ENCODE measurements at regions not wholly inside any gene's neighbourhood (a gene's known extent, or its start where the extent isn't known, plus 50 kb on each side); places are given as distances from the start of the nearest gene placed in this dataset.

DNA sequence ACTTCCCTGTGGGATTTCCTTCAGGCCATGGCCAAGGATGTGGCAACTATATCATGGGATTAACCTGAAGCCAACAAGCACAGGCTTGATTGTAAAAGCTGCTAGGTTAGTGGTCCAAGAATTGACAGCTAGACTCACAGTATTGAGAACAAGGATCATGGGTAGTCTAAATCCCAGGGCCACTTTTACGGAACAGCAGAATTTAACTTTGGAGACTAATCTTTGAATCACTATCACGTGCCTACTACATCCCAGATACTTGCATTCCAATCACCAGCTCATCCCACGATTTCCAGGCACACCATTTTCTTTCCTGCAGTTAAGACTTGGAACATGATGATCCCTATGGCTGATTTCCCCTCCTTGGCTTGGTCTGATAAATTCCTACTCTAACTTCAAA, 65.6 kb upstream of the ADO start:
- Mint-ChIP-seq H3K27me3 (ENCODE audit: low read depth, poor library complexity) (no peaks in the 10 kb centered on the region), H3K36me3 (ENCODE audit: low read depth) (no peaks in the 10 kb centered on the region), H3K27ac (no peak overlapping the region), H3K9me3 (no peaks in the 10 kb centered on the region), H3K4me3 (no peak overlapping the region), H3K4me1 (no peaks in the 10 kb centered on the region)
- no peak for DNase-seq
- TF ChIP-seq, protein P1, sequence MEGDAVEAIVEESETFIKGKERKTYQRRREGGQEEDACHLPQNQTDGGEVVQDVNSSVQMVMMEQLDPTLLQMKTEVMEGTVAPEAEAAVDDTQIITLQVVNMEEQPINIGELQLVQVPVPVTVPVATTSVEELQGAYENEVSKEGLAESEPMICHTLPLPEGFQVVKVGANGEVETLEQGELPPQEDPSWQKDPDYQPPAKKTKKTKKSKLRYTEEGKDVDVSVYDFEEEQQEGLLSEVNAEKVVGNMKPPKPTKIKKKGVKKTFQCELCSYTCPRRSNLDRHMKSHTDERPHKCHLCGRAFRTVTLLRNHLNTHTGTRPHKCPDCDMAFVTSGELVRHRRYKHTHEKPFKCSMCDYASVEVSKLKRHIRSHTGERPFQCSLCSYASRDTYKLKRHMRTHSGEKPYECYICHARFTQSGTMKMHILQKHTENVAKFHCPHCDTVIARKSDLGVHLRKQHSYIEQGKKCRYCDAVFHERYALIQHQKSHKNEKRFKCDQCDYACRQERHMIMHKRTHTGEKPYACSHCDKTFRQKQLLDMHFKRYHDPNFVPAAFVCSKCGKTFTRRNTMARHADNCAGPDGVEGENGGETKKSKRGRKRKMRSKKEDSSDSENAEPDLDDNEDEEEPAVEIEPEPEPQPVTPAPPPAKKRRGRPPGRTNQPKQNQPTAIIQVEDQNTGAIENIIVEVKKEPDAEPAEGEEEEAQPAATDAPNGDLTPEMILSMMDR (IDR thresholded peaks at IDR 0.05) = no peak

DNA sequence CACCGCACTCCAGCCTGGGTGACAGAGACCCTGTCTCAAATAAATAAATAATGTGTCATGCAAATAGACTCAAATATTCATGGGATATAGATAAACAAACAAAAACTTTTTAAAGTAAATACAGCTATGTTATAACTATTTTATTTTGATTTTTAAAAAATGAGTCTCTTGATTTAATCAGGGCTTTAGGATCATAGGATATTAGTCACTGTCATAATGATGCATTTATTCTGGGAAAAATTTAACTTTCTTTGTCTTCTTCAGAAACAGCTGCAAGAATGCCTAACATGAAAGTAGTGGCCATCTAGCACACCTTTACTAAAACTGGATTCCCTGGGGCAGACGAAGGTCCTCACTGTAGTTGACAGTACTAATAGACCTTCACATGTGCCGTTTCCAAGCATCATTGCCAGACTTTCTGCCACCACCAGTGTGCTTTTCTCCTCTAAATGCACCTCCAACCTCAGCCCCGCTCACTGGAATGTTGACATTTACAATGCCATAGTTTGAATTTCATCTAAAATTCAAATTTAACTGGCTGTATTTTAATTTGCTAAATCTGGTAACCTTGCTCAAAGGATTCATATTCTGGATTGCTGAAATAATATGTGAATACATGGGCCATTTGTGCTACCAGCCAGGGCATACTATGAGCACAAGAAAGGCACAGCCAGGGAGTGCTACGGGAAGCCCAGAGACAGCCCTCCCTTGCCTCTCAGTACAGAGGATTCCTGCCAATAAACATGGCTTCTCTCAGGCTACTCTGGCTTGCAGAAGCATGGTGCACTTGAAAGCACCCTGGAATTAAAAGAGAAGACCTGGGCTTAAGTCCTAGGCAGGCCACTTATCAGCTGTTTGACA, 63.4 kb upstream of the ADO start:
- H3K27me3 Mint-ChIP-seq (ENCODE audit: low read depth, poor library complexity) = no peaks in the 10 kb centered on the region
- no peaks in the 10 kb centered on the region for H3K4me1 Mint-ChIP-seq
- H3K4me3 Mint-ChIP-seq = no peak overlapping the region
- no peaks in the 10 kb centered on the region for H3K9me3 Mint-ChIP-seq
- TF ChIP-seq, protein P1 (IDR thresholded peaks at IDR 0.05) = no peak
- H3K27ac Mint-ChIP-seq = no peak overlapping the region
- H3K36me3 Mint-ChIP-seq (ENCODE audit: low read depth) = no peaks in the 10 kb centered on the region
- no peak for DNase-seq

DNA sequence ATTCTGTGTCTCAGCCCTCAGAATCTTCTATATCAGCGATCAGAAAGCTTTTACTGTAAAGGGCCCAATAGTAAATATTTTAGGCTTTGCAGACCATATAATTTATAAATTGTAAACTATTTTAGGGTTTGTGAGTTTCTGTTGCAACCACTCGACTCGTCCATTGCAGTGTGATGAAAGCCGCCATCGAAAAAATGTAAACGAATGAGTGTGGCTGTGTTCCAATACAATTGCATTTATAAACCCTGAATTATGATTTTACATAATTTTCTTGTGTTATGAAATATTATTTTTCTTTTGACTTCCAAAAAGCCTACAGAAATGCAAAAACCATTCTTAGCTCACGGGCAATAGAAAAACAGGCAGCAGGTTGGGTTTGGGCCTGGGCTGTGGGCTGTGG, 62.5 kb upstream of the ADO start:
- Mint-ChIP-seq H3K9me3 (no peaks in the 10 kb centered on the region), H3K27me3 (ENCODE audit: low read depth, poor library complexity) (no peaks in the 10 kb centered on the region), H3K27ac (no peak overlapping the region), H3K4me3 (no peak overlapping the region), H3K36me3 (ENCODE audit: low read depth) (no peaks in the 10 kb centered on the region), H3K4me1 (no peaks in the 10 kb centered on the region)
- no peak for DNase-seq
- TF ChIP-seq, protein P1 (IDR thresholded peaks at IDR 0.05) = no peak

DNA sequence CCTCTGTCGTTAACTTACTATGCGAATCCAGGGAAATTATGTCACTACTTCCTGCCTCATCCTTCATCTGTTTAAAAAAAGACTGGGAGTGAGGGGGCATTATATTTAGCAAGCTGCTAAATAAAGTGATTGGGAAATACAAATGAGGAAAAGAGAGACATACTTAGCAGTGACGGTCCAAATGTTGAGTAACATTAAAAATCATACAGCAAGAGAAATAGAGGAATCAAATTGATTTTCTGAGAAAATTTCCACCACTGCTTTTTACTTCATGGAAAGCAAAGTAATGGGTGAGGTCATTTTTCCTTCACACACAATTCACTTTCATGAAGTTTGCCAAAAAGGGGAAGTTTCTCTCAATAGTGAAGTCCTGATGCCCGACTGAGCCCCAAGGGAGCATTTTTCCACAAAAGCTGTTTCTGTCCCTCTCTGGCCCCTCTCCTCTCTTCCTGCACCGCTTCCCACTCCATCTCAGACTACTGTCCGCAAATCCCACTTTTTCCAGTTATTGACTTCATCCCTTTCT, 61.9 kb upstream of the ADO start:
- H3K4me3 Mint-ChIP-seq = no peak overlapping the region
- DNase-seq = no peak
- H3K4me1 Mint-ChIP-seq = no peaks in the 10 kb centered on the region
- TF ChIP-seq, protein P1 (IDR thresholded peaks at IDR 0.05) = no peak
- H3K27me3 Mint-ChIP-seq (ENCODE audit: low read depth, poor library complexity) = no peaks in the 10 kb centered on the region
- no peaks in the 10 kb centered on the region for H3K9me3 Mint-ChIP-seq
- no peaks in the 10 kb centered on the region for H3K36me3 Mint-ChIP-seq (ENCODE audit: low read depth)
- H3K27ac Mint-ChIP-seq = no peak overlapping the region

DNA sequence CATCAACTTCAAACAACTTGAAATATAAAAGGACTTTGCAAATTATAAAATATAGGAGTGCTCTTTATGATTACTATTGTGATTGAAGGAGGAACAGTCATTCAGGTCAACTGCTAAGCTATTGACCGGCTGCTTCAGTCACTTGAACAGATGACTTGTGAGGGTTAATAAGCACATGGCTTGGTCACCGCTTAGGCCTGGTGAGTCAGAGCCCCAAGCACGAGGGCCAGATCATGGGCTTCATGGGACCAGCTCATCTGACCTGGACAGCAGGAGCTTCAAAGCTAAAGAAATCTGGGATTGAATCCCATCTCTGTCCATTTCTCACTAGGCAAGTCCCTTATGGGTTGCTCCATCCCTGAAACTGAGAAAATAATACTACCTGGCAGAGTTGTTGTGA, 60.4 kb upstream of the ADO start:
- H3K9me3 Mint-ChIP-seq = no peaks in the 10 kb centered on the region
- TF ChIP-seq, protein P1 (IDR thresholded peaks at IDR 0.05) = no peak
- no peak overlapping the region for H3K27ac Mint-ChIP-seq

DNA sequence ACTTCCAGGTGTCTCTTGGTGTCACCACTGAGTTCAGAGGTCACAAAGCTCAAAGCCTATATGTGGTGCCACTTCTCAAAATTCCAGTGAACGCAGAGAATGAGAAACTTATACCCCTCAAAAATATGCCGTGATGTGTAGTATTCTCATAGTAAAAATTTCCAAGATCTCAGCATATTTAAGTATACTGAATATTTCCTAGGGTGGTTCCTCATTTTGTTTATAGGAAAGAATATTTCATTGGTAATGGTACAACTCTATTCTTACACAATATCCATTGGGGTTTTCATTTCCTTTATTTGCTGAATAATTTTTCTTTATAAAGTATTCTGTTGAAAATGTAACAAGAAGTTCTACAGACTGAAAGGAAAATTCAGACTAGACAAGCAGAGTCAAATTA, 58.9 kb upstream of the ADO start:
- Mint-ChIP-seq H3K36me3 (ENCODE audit: low read depth) (no peaks in the 10 kb centered on the region), H3K9me3 (no peaks in the 10 kb centered on the region), H3K4me1 (no peaks in the 10 kb centered on the region), H3K27ac (no peak overlapping the region), H3K27me3 (ENCODE audit: low read depth, poor library complexity) (no peaks in the 10 kb centered on the region), H3K4me3 (no peak overlapping the region)
- no peak for DNase-seq
- TF ChIP-seq, protein P1 (IDR thresholded peaks at IDR 0.05) = no peak

More for the DNA sequence above, 60.4 kb upstream of the ADO start:
- no peak for DNase-seq
- Mint-ChIP-seq H3K36me3 (ENCODE audit: low read depth) (no peaks in the 10 kb centered on the region), H3K27me3 (ENCODE audit: low read depth, poor library complexity) (no peaks in the 10 kb centered on the region), H3K4me1 (no peaks in the 10 kb centered on the region), H3K4me3 (no peak overlapping the region)
